ENCODE measurements at regions not wholly inside any gene's neighbourhood (a gene's known extent, or its start where the extent isn't known, plus 50 kb on each side); places are given as distances from the start of the nearest gene placed in this dataset.
"Not testable (repeated sequence)": the region's sequence is repeated elsewhere in the genome, so short reads cannot be mapped to it uniquely, and the experiment has no call there.

DNA sequence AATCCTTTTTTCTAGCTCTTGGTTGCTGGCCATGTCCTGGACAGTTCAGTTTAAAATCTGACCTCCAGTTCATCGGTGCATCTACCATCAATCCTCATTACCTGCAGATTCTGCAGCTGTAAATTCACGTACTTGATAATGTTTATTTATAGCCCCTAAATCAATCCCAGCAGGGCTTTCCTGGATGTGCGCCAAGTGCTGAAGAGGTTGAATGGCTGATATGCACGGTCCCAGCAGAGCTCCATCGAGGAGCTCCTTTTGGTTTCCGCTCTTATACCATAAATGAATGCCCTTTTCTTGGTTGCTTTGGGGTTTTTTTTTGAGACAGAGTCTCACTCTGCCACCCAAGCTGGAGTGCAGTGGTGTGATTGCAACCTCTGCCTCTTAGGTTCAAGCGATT lies 91.2 kb upstream of the CCZ1B start:
- Histone ChIP-seq H3K27ac (no peak overlapping the region), H3K36me3 (no peaks in the 10 kb centered on the region), H3K27me3 (no peaks in the 10 kb centered on the region), H3K4me1 (no peaks in the 10 kb centered on the region), H3K4me3 (no peak overlapping the region), H3K9me3 (no peaks in the 10 kb centered on the region)
- no peak for ATAC-seq
- TF ChIP-seq POLR2AphosphoS5 (IDR thresholded peaks at IDR 0.05), result no peak
- no peak for TF ChIP-seq CTCF (IDR thresholded peaks at IDR 0.05)
- TF ChIP-seq EP300 (IDR thresholded peaks at IDR 0.05), result no peak
- no peak for TF ChIP-seq POLR2A (IDR thresholded peaks at IDR 0.05)
- WGBS, 2 donors (ENCODE audit: low coverage in 1 of 2), result 63 to 67% methylated on average over 5 to 7 of the region's 7 CpGs

GRCh38 chr7:6919169-6919568 lies 93.1 kb upstream of the CCZ1B start:
- 71 to 81% methylated on average over 4 to 5 of the region's 9 CpGs for WGBS, 2 donors (ENCODE audit: low coverage in 1 of 2)
- H3K9me3 ChIP-seq, H3K4me3 ChIP-seq, H3K4me1 ChIP-seq, H3K27me3 ChIP-seq, ATAC-seq, H3K27ac ChIP-seq, H3K36me3 ChIP-seq: not testable (repeated sequence)

DNA sequence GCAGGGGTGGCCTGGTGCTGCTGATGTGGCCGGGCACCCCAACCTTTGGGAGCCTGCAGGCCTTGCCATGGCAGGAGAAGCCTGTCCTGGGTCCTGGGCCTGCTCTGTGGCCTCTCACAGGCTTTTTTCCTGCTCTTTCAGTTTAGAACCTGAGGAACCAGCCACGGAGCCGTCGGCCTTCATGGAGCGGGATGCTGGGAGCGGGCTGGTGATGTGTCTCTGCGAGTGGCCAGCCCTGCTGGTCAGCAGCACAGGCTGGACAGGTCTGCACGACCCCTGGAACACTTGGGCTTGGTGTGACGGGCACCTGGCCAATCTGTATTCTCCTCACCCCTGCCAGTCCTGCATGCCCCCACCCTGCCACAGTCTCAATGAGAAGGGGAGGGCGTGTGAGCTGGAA lies 98.4 kb upstream of the CCZ1B start:
- H3K4me1 ChIP-seq, H3K4me3 ChIP-seq, H3K9me3 ChIP-seq, H3K36me3 ChIP-seq, H3K27me3 ChIP-seq, H3K27ac ChIP-seq, ATAC-seq: not testable (repeated sequence)
- no CpG with 5 or more reads among the region's 10 CpGs for WGBS, 2 donors (ENCODE audit: low coverage in 1 of 2)

GRCh38 chr7:6926193-6927174 lies 100.4 kb upstream of the CCZ1B start:
- not testable (repeated sequence) for H3K4me1 ChIP-seq, H3K36me3 ChIP-seq, H3K9me3 ChIP-seq, H3K4me3 ChIP-seq, H3K27ac ChIP-seq, H3K27me3 ChIP-seq, ATAC-seq
- WGBS, 2 donors (ENCODE audit: low coverage in 1 of 2), result no CpG with 5 or more reads among the region's 26 CpGs

DNA sequence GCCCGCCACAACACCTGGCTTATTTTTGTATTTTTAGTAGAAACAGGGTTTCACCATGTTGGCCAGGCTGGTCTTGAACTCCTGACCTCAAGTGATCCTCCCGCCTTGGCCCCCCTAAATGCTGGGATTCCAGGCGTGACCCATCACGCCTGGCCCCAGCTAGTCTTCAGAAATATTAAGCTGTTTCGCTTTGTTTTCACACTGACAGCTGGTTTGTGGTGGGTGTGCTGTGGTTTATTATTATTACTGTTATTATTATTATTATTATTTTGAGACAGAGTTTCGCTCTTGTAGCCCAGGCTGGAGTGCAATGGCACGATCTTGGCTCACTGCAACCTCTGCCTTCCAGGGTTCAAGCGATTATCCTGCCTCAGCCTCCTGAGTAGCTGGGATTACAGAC lies 101.6 kb upstream of the CCZ1B start:
- not testable (repeated sequence) for H3K4me3 ChIP-seq, H3K9me3 ChIP-seq, H3K4me1 ChIP-seq, H3K36me3 ChIP-seq, H3K27ac ChIP-seq, H3K27me3 ChIP-seq, ATAC-seq
- 73 to 95% methylated on average over 2 to 6 of the region's 8 CpGs for WGBS, 2 donors (ENCODE audit: low coverage in 1 of 2)

GRCh38 chr7:6929588-6929987 lies 103.5 kb upstream of the CCZ1B start:
- 90% methylated on average over 4 of the region's 7 CpGs; no CpG with 5 or more reads in 1 of the 2 donors for WGBS, 2 donors (ENCODE audit: low coverage in 1 of 2)
- H3K27me3 ChIP-seq, H3K9me3 ChIP-seq, H3K27ac ChIP-seq, H3K4me3 ChIP-seq, H3K36me3 ChIP-seq, H3K4me1 ChIP-seq, ATAC-seq: not testable (repeated sequence)

GRCh38 chr7:6930081-6930635 lies 104.1 kb upstream of the CCZ1B start:
- H3K27me3 ChIP-seq, H3K4me3 ChIP-seq, ATAC-seq, H3K4me1 ChIP-seq, H3K36me3 ChIP-seq, H3K27ac ChIP-seq, H3K9me3 ChIP-seq: not testable (repeated sequence)
- WGBS, 2 donors (ENCODE audit: low coverage in 1 of 2), result 71 to 75% methylated on average over 4 to 7 of the region's 7 CpGs

GRCh38 chr7:6930787-6931186 lies 104.7 kb upstream of the CCZ1B start:
- H3K27ac ChIP-seq, H3K27me3 ChIP-seq, H3K9me3 ChIP-seq, H3K4me3 ChIP-seq, ATAC-seq, H3K36me3 ChIP-seq, H3K4me1 ChIP-seq: not testable (repeated sequence)
- TF ChIP-seq CTCF (IDR thresholded peaks at IDR 0.05), result peak in 3 of 4 experiments; percentile 10 to 25 (median 21)
- WGBS, 2 donors (ENCODE audit: low coverage in 1 of 2), result 9% methylated on average over 4 of the region's 11 CpGs; no CpG with 5 or more reads in 1 of the 2 donors

DNA sequence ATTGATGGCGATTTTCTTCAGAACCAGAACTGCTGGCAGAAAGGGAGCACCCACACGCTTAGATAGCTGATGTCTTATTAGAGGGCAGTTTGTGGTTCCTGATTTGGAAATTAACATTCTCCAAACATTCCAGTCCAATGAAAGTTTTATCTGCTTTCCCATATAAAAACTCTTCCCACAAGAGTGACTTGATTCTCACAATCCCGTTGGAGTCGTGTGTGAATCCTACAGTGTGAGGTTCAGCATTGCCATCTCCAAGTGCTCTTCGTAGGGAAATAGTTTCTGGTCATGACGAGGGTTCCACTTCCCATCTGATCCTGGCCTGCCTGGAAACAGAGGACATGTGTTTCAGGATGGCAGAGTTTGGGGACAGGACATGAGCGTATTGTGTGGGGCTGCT lies 105.4 kb upstream of the CCZ1B start:
- not testable (repeated sequence) for H3K27me3 ChIP-seq, H3K4me3 ChIP-seq, H3K4me1 ChIP-seq, ATAC-seq, H3K9me3 ChIP-seq, H3K27ac ChIP-seq, H3K36me3 ChIP-seq
- WGBS, 2 donors (ENCODE audit: low coverage in 1 of 2), result 60% methylated on average over 1 of the region's 7 CpGs; no CpG with 5 or more reads in 1 of the 2 donors

GRCh38 chr7:6933954-6934632 lies 108.0 kb upstream of the CCZ1B start:
- not testable (repeated sequence) for H3K27me3 ChIP-seq, H3K27ac ChIP-seq, H3K9me3 ChIP-seq, ATAC-seq, H3K4me3 ChIP-seq, H3K36me3 ChIP-seq, H3K4me1 ChIP-seq
- 80 to 87% methylated on average over 3 of the region's 17 CpGs for WGBS, 2 donors (ENCODE audit: low coverage in 1 of 2)

All from gastroesophageal sphincter (tissue), 4 donors.